ENCODE measurements at regions not wholly inside any gene's neighbourhood (a gene's known extent, or its start where the extent isn't known, plus 50 kb on each side); places are given as distances from the start of the nearest gene placed in this dataset.

DNA sequence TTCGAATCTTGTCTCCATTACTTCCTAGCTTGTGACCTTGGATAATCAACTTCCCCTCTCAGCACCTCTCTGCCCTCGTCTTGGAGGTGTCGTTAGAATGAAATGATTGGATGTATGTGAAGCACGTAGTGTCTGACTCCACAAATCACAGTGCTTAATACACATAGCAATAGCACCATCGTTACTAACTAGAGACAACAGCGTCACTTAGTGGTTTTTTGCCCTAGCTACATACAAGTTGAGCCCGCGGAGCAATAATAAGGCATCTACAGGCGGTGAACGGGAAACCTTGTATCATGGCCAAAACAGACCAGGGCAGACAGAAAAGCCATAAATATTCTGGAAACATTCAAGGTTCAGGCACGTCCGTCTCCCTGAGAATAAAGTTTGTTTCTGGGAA is 154.9 kb downstream of the ASCL4 start:
- H3K4me3 ChIP-seq = no peak overlapping the region
- H3K4me1 ChIP-seq (ENCODE audit: low read depth) = no peaks in the 10 kb centered on the region
- peak; percentile 15 for TF ChIP-seq CTCF (IDR thresholded peaks at IDR 0.05; ENCODE audit: low read depth, low read length)
- H3K9me3 ChIP-seq (ENCODE audit: low read depth) = no peaks in the 10 kb centered on the region
- peak; percentile 21 to 38 for DNase-seq (ENCODE audit: low read depth in 1 of 2, low spot score in 1 of 2)
- no peak overlapping the region for H3K27ac ChIP-seq
- H3K27me3 ChIP-seq = peaks cover 7% of the 10 kb centered on the region
- no peaks in the 10 kb centered on the region for H3K36me3 ChIP-seq

DNA sequence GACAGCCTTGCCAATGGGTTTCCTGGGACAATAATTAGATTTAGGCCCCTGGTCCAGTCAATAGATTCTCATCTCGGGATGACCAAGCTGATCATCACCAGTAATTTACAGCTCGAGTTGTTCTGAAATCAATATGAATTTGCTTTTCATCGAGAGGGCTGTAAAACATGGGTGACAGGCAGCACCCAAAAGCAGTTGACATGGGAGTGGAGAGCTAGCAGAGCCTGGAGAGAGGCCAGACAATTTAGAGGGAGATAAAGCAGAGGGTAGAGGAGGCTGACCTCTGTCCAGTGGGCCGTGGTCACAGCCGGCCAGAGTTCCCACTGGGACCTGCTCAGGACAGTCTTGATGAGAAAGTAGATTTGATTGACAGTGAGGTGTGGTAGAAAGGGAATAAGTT is 157.3 kb downstream of the ASCL4 start:
- Histone ChIP-seq H3K27me3 (peaks cover 13% of the 10 kb centered on the region), H3K36me3 (no peaks in the 10 kb centered on the region), H3K4me3 (no peak overlapping the region), H3K4me1 (ENCODE audit: low read depth) (no peaks in the 10 kb centered on the region), H3K27ac (no peak overlapping the region), H3K9me3 (ENCODE audit: low read depth) (no peaks in the 10 kb centered on the region)
- no peak for TF ChIP-seq CTCF (IDR thresholded peaks at IDR 0.05; ENCODE audit: low read depth, low read length)
- no peak for DNase-seq (ENCODE audit: low read depth in 1 of 2, low spot score in 1 of 2)

DNA sequence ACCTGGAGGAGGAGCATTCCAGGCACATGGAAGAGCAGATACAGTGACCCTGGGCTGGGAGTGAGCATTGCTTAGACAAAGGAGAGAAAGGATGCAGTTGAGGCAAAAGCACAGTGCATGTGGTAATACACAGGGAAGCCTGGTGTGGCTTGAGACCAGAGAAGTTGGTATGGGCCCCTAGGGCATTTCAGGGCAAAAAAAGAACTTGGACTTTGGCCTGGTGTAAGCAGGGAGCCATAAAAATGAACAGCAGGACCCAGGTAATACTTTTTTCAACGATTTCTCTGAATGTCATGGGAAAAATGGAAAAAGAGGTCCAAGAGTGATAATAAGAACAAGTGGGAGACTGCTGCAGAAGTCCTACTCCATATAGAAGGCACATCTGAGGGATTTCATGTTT is 163.9 kb downstream of the ASCL4 start:
- Histone ChIP-seq H3K36me3 (no peaks in the 10 kb centered on the region), H3K4me1 (ENCODE audit: low read depth) (no peaks in the 10 kb centered on the region), H3K9me3 (ENCODE audit: low read depth) (no peaks in the 10 kb centered on the region), H3K27ac (no peak overlapping the region), H3K27me3 (peaks cover 22% of the 10 kb centered on the region), H3K4me3 (no peak overlapping the region)
- TF ChIP-seq CTCF (IDR thresholded peaks at IDR 0.05; ENCODE audit: low read depth, low read length) = no peak
- DNase-seq (ENCODE audit: low read depth in 1 of 2, low spot score in 1 of 2) = no peak

GRCh38 chr12:107948391-107948945 is 174.0 kb downstream of the ASCL4 start:
- no peaks in the 10 kb centered on the region for H3K9me3 ChIP-seq (ENCODE audit: low read depth)
- no peaks in the 10 kb centered on the region for H3K36me3 ChIP-seq
- no peak overlapping the region for H3K4me3 ChIP-seq
- no peak for DNase-seq (ENCODE audit: low read depth in 1 of 2, low spot score in 1 of 2)
- TF ChIP-seq CTCF (IDR thresholded peaks at IDR 0.05; ENCODE audit: low read depth, low read length) = no peak
- H3K4me1 ChIP-seq (ENCODE audit: low read depth) = no peaks in the 10 kb centered on the region
- H3K27me3 ChIP-seq = peaks cover 32% of the 10 kb centered on the region
- no peak overlapping the region for H3K27ac ChIP-seq

GRCh38 chr12:107951024-107951423 is 176.5 kb downstream of the ASCL4 start:
- H3K9me3 ChIP-seq (ENCODE audit: low read depth) = no peaks in the 10 kb centered on the region
- H3K4me1 ChIP-seq (ENCODE audit: low read depth) = no peaks in the 10 kb centered on the region
- H3K36me3 ChIP-seq = no peaks in the 10 kb centered on the region
- H3K4me3 ChIP-seq = no peak overlapping the region
- no peak for DNase-seq (ENCODE audit: low read depth in 1 of 2, low spot score in 1 of 2)
- no peak for TF ChIP-seq CTCF (IDR thresholded peaks at IDR 0.05; ENCODE audit: low read depth, low read length)
- H3K27ac ChIP-seq = no peak overlapping the region
- peaks cover 25% of the 10 kb centered on the region for H3K27me3 ChIP-seq

All from cardiac muscle cell (in vitro differentiated cells and primary cell).